Hepatocyte (in vitro differentiated cells): ENCODE measurements at regions not wholly inside any gene's neighbourhood (a gene's known extent, or its start where the extent isn't known, plus 50 kb on each side); places are given as distances from the start of the nearest gene placed in this dataset.

ENCODE experiments used
- DNase-seq: peaks from one replicate; pipeline ENCODE4 v3.0.0-alpha.2; 2016; ENCODE audit warnings: low spot score
- H2AFZ ChIP-seq: fragments of 200-600 bp; sonication (generic); 2 replicates; pipeline ENCODE4 v1.6.0; 2016; ENCODE audit warnings: antibody characterized with exemption, mild to moderate bottlenecking
- H3K27ac ChIP-seq: fragments of 200-600 bp; sonication (generic); 2 replicates; pipeline ENCODE4 v1.5.1; 2016; ENCODE audit warnings: mild to moderate bottlenecking
- H3K27me3 ChIP-seq: fragments of 200-600 bp; sonication (generic); 2 replicates; pipeline ENCODE4 v1.6.1; 2016
- H3K36me3 ChIP-seq: fragments of 200-600 bp; sonication (generic); replicated peaks from 2 replicates; pipeline ENCODE4 v1.5.1; 2016; ENCODE audit warnings: low read depth; ENCODE audit not compliant: insufficient read depth
- H3K4me1 ChIP-seq: fragments of 200-600 bp; sonication (generic); 2 replicates; pipeline ENCODE4 v1.5.1; 2016; ENCODE audit warnings: mild to moderate bottlenecking, moderate library complexity; ENCODE audit not compliant: insufficient read depth
- H3K4me2 ChIP-seq: fragments of 200-600 bp; sonication (generic); 2 replicates; pipeline ENCODE4 v1.6.0; 2016
- H3K4me3 ChIP-seq: fragments of 200-600 bp; sonication (generic); 2 replicates; pipeline ENCODE4 v1.5.1; 2016; ENCODE audit warnings: mild to moderate bottlenecking
- H3K79me2 ChIP-seq: fragments of 200-600 bp; sonication (generic); 2 replicates; pipeline ENCODE4 v1.6.0; 2017; ENCODE audit warnings: mild to moderate bottlenecking
- H3K9me2 ChIP-seq: fragments of 200-600 bp; sonication (generic); replicated peaks from 2 replicates; pipeline ENCODE4 v1.6.0; 2017; ENCODE audit warnings: mild to moderate bottlenecking; ENCODE audit not compliant: insufficient read depth
- H3K9me3 ChIP-seq: fragments of 200-600 bp; sonication (generic); 2 replicates; pipeline ENCODE4 v1.5.1; 2016; ENCODE audit warnings: low read depth, mild to moderate bottlenecking
- H4K20me1 ChIP-seq: fragments of 200-600 bp; sonication (generic); 2 replicates; pipeline ENCODE4 v1.6.0; 2016; ENCODE audit warnings: mild to moderate bottlenecking; ENCODE audit not compliant: insufficient read depth, poor library complexity, severe bottlenecking
- EZH2 ChIP-seq: fragments of 200-600 bp; sonication (generic); IDR thresholded peaks from 2 replicates; pipeline ENCODE4 v1.6.1; 2016; ENCODE audit warnings: antibody characterized with exemption, mild to moderate bottlenecking, borderline replicate concordance
- EZH2phosphoT487 ChIP-seq: fragments of 200-600 bp; sonication (generic); IDR thresholded peaks from one replicate; pipeline ENCODE4 v1.6.1; 2018; ENCODE audit warnings: antibody characterized with exemption, mild to moderate bottlenecking, low read depth, moderate library complexity; ENCODE audit not compliant: unreplicated experiment, severe bottlenecking
- WGBS: methylation state at CpG from one replicate; pipeline ENCODE4 v1.1.6; 2016; ENCODE audit warnings: low lambda C conversion rate; ENCODE audit errors: missing lambda C conversion rate; 5-methylcytosine and 5-hydroxymethylcytosine counted together
- TF ChIP-seq, protein P1 (sequence below): fragments of 200-600 bp; sonication (generic); IDR thresholded peaks from 2 replicates; pipeline ENCODE4 v1.5.1; 2016; ENCODE audit warnings: antibody characterized with exemption, mild to moderate bottlenecking; ENCODE audit not compliant: poor library complexity

DNA sequence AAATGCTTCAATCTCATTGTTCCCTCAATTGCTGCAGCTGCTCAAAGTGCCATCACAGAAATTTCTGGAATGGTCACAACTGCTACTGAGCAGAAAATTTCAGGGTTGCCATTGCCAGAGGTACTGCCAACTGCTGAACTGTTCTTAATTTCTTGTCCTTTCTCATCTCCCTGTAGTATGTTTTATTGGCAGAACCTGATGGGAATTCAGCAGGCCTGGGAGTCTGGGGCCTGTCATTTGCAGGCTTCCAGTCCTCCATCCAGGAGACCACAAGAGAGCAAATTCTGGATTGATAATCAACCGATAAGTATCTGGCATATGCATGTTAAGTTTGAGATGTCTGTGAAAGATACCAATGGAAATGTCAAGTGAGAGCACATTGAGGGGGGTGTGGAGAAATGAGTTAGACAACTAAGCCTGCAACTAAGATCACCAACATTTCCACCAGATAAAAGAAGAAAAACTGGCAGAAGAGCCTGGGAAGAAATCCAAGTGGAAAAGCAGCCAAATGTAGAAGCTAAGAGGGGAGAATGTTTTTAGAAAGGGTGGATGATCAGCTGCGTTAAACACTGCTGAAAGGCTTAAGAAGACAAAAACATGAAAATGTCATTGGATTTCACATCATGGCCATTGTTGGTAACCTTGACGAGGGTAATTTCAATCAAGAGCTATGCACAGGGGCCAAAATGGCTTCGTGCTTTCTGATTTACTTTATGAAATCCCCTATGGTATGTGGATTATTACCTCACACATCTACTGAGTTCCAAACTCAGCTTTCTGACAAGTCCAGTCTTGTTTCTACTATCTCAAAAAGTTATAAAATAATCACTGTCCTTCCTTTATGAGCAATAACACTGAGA is 648.1 kb downstream of the PLPP3 start:
- 66% methylated on average over 4 of the region's 4 CpGs for WGBS
- H3K9me2 ChIP-seq, result no peaks in the 10 kb centered on the region

GRCh38 chr1:55929652-55930051 is 649.7 kb downstream of the PLPP3 start:
- H3K4me3 ChIP-seq, result no peak overlapping the region
- H3K79me2 ChIP-seq, result no peaks in the 10 kb centered on the region
- no peaks in the 10 kb centered on the region for H4K20me1 ChIP-seq
- no peak overlapping the region for H3K4me2 ChIP-seq
- no peaks in the 10 kb centered on the region for H3K27me3 ChIP-seq
- H3K27ac ChIP-seq, result no peak overlapping the region
- no peaks in the 10 kb centered on the region for H3K36me3 ChIP-seq
- no peaks in the 10 kb centered on the region for H3K9me3 ChIP-seq
- DNase-seq, result no peak
- H3K4me1 ChIP-seq, result no peaks in the 10 kb centered on the region
- H2AFZ ChIP-seq, result no peak overlapping the region
- no peaks in the 10 kb centered on the region for H3K9me2 ChIP-seq
- TF ChIP-seq, protein P1, sequence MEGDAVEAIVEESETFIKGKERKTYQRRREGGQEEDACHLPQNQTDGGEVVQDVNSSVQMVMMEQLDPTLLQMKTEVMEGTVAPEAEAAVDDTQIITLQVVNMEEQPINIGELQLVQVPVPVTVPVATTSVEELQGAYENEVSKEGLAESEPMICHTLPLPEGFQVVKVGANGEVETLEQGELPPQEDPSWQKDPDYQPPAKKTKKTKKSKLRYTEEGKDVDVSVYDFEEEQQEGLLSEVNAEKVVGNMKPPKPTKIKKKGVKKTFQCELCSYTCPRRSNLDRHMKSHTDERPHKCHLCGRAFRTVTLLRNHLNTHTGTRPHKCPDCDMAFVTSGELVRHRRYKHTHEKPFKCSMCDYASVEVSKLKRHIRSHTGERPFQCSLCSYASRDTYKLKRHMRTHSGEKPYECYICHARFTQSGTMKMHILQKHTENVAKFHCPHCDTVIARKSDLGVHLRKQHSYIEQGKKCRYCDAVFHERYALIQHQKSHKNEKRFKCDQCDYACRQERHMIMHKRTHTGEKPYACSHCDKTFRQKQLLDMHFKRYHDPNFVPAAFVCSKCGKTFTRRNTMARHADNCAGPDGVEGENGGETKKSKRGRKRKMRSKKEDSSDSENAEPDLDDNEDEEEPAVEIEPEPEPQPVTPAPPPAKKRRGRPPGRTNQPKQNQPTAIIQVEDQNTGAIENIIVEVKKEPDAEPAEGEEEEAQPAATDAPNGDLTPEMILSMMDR, result no peak
- TF ChIP-seq EZH2phosphoT487 (no peak), EZH2 (no peak)
- 94% methylated on average over 1 of the region's 1 CpG for WGBS

More for the DNA sequence above, 648.1 kb downstream of the PLPP3 start:
- Histone ChIP-seq H3K9me3 (no peaks in the 10 kb centered on the region), H3K27me3 (no peaks in the 10 kb centered on the region), H2AFZ (no peak overlapping the region), H4K20me1 (no peaks in the 10 kb centered on the region), H3K79me2 (no peaks in the 10 kb centered on the region), H3K4me2 (no peak overlapping the region), H3K36me3 (no peaks in the 10 kb centered on the region), H3K4me1 (no peaks in the 10 kb centered on the region), H3K27ac (peak overlapping the region; percentile 1), H3K4me3 (no peak overlapping the region)
- no peak for DNase-seq
- TF ChIP-seq EZH2phosphoT487, result no peak
- TF ChIP-seq, protein P1, result no peak
- TF ChIP-seq EZH2, result no peak

DNA sequence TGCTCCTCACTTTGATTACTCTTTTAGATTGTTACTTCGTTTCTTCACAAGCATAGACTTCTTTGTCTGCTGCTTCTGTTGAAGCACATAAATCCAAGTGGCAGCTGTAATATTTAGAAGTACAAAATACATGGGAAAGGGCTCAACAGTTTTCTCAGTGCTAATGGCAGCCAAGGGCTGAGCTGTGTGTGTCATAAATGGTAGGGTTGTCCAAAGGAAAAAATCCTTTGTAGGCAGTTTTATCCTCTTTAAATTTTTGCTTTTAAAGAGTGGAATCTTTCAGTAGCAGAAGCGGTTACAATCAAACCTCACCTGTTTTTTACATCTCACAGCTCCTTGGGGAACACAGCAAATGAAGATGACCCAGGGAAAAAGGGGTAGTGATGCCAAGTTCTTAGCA is 650.8 kb downstream of the PLPP3 start:
- TF ChIP-seq, protein P1, result no peak
- no peak for TF ChIP-seq EZH2
- TF ChIP-seq EZH2phosphoT487, result no peak
- no peak overlapping the region for H2AFZ ChIP-seq

More for the DNA sequence above, 650.8 kb downstream of the PLPP3 start:
- 79% methylated on average over 2 of the region's 2 CpGs for WGBS
- H3K9me3 ChIP-seq, result no peaks in the 10 kb centered on the region
- H3K27me3 ChIP-seq, result no peaks in the 10 kb centered on the region
- H3K27ac ChIP-seq, result no peak overlapping the region
- no peaks in the 10 kb centered on the region for H3K4me1 ChIP-seq
- no peaks in the 10 kb centered on the region for H4K20me1 ChIP-seq
- no peaks in the 10 kb centered on the region for H3K79me2 ChIP-seq
- no peaks in the 10 kb centered on the region for H3K9me2 ChIP-seq
- H3K36me3 ChIP-seq, result no peaks in the 10 kb centered on the region
- no peak overlapping the region for H3K4me2 ChIP-seq
- H3K4me3 ChIP-seq, result no peak overlapping the region
- DNase-seq, result no peak
